ENCODE measurements at regions not wholly inside any gene's neighbourhood (a gene's known extent, or its start where the extent isn't known, plus 50 kb on each side); places are given as distances from the start of the nearest gene placed in this dataset.

GRCh38 chr18:78779996-78780718 is 199.5 kb upstream of the SALL3 start:
- Histone ChIP-seq H3K27ac (no peak overlapping the region), H3K27me3 (no peaks in the 10 kb centered on the region), H3K9me3 (no peaks in the 10 kb centered on the region), H3K36me3 (no peaks in the 10 kb centered on the region), H3K4me1 (no peaks in the 10 kb centered on the region), H3K4me3 (no peak overlapping the region)
- DNase-seq: peak in 1 of 3 donors; percentile 28
- TF ChIP-seq POLR2A (IDR thresholded peaks at IDR 0.05) (no peak), CTCF (IDR thresholded peaks at IDR 0.05) (no peak)

- no peaks in the 10 kb centered on the region for H3K27me3 ChIP-seq
- H3K36me3 ChIP-seq: no peaks in the 10 kb centered on the region
- no peak for TF ChIP-seq CTCF (IDR thresholded peaks at IDR 0.05)
- TF ChIP-seq POLR2A (IDR thresholded peaks at IDR 0.05): no peak
- H3K4me3 ChIP-seq: no peak overlapping the region
- no peaks in the 10 kb centered on the region for H3K4me1 ChIP-seq
- no peaks in the 10 kb centered on the region for H3K9me3 ChIP-seq
- peak in 1 of 3 donors; percentile 32 for DNase-seq
- H3K27ac ChIP-seq: no peak overlapping the region
These were observed 198.7 kb upstream of the SALL3 start for GRCh38 chr18:78780719-78781600.

GRCh38 chr18:78781601-78781960 is 198.0 kb upstream of the SALL3 start:
- Histone ChIP-seq H3K4me3 (no peak overlapping the region), H3K4me1 (no peaks in the 10 kb centered on the region), H3K27me3 (no peaks in the 10 kb centered on the region), H3K27ac (no peak overlapping the region), H3K36me3 (no peaks in the 10 kb centered on the region), H3K9me3 (no peaks in the 10 kb centered on the region)
- TF ChIP-seq CTCF (IDR thresholded peaks at IDR 0.05) (no peak), POLR2A (IDR thresholded peaks at IDR 0.05) (no peak)
- peak in 1 of 3 donors; percentile 15 for DNase-seq

GRCh38 chr18:78782951-78783563 is 196.6 kb upstream of the SALL3 start:
- Histone ChIP-seq H3K36me3 (no peaks in the 10 kb centered on the region), H3K27me3 (no peaks in the 10 kb centered on the region), H3K4me3 (no peak overlapping the region), H3K27ac (no peak overlapping the region), H3K4me1 (no peaks in the 10 kb centered on the region), H3K9me3 (no peaks in the 10 kb centered on the region)
- peak in 1 of 3 donors; percentile 39 for DNase-seq
- TF ChIP-seq POLR2A (IDR thresholded peaks at IDR 0.05): no peak
- TF ChIP-seq CTCF (IDR thresholded peaks at IDR 0.05): no peak

GRCh38 chr18:78783564-78783960 is 196.1 kb upstream of the SALL3 start:
- no peaks in the 10 kb centered on the region for H3K9me3 ChIP-seq
- TF ChIP-seq POLR2A (IDR thresholded peaks at IDR 0.05): no peak
- no peak for TF ChIP-seq CTCF (IDR thresholded peaks at IDR 0.05)
- H3K36me3 ChIP-seq: no peaks in the 10 kb centered on the region
- DNase-seq: peak in 1 of 3 donors; percentile 8
- H3K4me1 ChIP-seq: no peaks in the 10 kb centered on the region
- no peak overlapping the region for H3K4me3 ChIP-seq
- no peaks in the 10 kb centered on the region for H3K27me3 ChIP-seq
- no peak overlapping the region for H3K27ac ChIP-seq
